Erythroblast (primary cell): ENCODE measurements at regions not wholly inside any gene's neighbourhood (a gene's known extent, or its start where the extent isn't known, plus 50 kb on each side); places are given as distances from the start of the nearest gene placed in this dataset.
"Not testable (repeated sequence)": the region's sequence is repeated elsewhere in the genome, so short reads cannot be mapped to it uniquely, and the experiment has no call there.

Experiments used
- GATA1 ChIP-seq: IDR thresholded peaks from 2 replicates; pipeline ENCODE4 v1.6.1; 2011; ENCODE audit warnings: low read depth, mild to moderate bottlenecking, control low read depth, low read length, moderate library complexity
- POLR2A ChIP-seq: IDR thresholded peaks from 2 replicates; pipeline ENCODE4 v1.6.1; 2011; ENCODE audit warnings: mild to moderate bottlenecking, low read length

GRCh38 chr12:67110345-67110744, 158.8 kb upstream of the CAND1 start:
- not testable (repeated sequence) for TF ChIP-seq POLR2A, GATA1
